Daoy (cell line): ENCODE measurements at regions not wholly inside any gene's neighbourhood (a gene's known extent, or its start where the extent isn't known, plus 50 kb on each side); places are given as distances from the start of the nearest gene placed in this dataset.
"Not testable (repeated sequence)": the region's sequence is repeated elsewhere in the genome, so short reads cannot be mapped to it uniquely, and the experiment has no call there.

ENCODE experiments used
- DNase-seq: peaks from one replicate; pipeline ENCODE4 v3.0.0-alpha.2; 2015; ENCODE audit warnings: low read depth

DNA sequence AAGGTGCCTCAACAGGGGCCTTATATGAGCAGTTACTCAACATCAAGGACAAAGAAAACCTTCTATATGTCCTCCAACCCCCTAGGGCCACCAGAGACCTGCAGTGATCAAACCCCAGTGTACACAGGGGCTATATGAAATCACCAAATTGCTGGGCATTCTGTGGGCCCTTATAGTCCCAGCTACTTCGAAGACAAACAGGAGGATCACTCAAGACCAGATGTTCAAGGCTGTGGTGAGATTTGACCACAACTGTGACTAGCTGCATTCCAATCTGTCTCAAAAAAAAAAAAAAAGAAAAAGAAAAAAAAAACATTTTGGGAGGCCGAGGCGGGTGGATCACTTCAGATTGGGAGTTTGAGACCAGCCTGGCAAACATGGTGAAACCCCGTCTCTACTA lies 51.0 kb upstream of the PRB2 start:
- no peak for DNase-seq

DNA sequence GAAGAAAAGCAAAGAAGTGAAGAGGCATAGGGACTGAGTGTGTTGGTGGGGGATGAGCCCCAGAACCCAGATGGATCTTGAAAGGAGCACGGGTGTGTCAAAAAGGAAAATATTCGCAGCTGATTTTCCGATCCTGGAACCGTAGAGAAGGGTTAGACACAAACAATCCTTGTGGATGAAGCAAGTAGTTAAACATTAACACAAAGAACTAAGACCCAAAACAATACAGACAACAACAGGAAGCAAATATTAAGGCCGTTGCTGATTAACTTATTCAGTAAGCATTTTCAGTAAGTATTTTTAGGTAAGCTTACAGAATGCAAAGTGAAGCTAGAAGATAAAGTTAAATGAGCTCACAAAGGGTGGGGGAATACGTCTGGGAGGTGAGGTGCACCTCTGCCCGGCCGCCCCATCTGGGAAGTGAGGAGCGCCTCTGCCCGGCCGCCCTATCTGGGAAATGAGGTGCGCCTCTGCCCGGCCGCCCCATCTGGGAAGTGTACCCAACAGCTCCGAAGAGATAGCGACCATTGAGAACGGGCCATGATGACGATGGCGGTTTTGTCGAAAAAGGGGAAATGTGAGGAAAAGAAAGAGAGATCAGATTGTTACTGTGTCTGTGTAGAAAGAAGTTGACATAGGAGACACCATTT lies 62.8 kb upstream of the PRB2 start:
- DNase-seq: no peak

DNA sequence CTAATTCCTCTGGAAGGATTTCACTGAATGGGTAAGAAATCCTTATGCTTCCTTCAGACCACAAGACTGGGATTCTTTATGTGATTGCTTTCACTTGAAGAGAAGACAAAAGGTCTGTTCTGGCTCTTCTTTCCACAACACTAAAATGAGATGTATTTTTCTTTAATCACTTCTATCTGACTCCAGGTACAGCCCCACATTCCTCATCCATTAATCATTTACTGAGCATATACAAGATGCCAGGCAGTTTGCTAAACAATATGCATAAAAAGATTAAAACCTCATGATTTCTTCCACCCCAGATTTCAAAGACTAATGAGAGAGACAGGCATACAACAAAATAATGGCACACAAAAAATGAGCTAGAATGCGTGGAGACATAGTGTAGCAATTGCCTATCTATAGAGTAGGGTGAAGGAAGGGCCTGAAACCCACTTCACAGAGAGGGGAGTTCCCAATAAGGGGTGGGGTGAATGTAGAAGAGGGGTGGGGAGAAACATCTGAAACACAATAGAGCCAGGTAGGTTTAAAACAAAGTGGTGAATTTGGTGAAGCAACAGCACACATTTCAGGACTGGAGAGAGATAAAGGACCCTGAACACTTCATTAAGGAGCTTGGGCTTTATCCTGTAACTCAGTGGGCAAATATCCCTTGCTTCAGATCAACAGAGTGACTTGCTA lies 65.1 kb upstream of the PRB2 start:
- no peak for DNase-seq

DNA sequence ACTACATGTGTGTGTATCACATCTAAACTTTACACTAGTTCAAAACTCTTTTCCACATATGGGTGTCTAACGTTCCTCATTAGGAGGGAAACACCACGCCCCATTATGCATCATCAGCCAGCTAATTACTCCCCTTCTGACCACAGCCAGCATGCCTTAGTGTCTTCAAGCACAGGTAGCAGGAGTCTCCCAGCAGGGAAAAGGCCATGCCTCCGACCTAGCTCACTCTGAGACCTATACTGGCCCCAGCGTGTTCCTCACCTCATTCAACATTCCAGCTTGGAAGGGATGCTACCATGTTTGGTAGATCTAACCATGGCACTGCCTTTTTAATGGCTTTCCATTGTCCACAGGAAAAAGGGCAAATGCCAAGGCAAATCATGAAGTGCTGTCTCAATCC lies 66.1 kb upstream of the PRB2 start:
- DNase-seq: no peak

DNA sequence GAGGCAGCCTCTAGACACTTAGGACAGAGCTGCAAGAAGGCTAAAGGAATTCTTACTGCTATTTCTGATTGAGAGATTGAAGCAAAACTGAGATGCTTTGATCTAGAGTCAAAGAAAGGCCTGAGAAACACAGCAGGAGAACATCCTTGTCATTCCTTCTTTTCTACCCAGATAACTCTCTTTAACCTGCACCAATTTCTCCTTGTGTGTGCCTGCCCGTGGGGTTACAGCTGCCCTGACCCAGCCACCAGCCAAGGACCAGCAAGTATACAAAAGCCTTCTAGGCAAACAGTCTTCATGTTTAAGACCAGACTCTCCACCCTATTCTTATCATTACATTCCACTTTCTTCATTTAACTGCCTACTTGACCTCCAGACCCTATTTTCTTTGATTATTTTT lies 81.7 kb upstream of the PRB2 start:
- DNase-seq: no peak

DNA sequence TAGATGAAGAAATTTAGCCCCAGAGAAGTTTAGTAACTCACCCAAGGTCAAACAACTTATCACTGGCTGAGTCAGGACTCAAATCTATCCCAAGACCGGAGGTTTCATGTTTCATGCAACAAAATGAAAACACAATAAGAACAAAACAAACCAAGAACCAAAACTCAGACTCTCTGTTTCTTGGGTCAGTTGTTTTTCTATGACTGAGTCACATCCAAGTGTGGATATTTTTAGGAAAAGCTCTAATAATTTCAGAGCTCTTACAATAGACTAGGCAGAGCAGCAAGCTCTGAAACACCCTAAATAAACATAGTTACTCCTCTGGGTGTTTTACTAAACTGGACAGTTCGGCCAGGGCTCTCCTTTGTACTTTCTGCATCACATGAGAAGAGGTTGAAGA lies 87.6 kb upstream of the PRB2 start:
- DNase-seq: peak; percentile 6

DNA sequence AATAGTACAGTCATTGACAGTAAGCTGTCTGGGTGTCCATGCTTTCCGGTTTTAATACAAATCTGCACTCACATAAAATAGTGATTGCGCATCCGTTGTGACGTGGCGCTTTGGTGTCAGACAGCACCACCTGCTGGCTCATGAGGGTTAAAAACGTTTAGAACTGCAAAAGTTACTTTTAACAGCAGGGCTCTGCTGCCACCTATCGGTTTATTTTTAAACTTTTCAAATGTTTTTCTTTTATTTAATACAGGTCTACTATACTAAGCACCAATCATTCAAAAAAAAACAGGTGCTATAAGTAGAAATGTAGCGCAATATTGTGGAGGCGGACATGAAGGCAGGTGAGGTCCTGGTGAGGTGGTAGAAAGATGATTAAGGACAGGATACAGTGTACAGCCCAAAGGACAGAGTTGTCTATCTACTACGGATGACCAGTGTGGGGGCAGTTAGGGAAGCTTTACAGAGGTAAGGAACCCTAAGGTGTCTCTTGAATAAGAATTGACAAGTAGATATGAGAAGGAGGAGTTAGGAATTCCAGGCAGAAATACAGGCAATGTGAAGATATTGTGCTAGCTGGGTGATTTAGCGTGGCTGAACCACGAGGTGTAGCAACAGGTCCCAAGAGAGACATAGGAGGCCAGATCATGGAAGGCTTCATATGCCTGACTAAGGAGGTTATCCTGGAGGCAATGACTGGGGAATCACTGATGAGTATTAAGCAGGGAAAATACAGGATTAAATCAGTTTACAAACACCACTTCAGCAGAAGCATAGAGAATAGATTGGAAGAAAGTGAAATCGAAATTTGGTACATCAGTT lies 91.5 kb upstream of the PRB2 start:
- DNase-seq: peak; percentile 72

DNA sequence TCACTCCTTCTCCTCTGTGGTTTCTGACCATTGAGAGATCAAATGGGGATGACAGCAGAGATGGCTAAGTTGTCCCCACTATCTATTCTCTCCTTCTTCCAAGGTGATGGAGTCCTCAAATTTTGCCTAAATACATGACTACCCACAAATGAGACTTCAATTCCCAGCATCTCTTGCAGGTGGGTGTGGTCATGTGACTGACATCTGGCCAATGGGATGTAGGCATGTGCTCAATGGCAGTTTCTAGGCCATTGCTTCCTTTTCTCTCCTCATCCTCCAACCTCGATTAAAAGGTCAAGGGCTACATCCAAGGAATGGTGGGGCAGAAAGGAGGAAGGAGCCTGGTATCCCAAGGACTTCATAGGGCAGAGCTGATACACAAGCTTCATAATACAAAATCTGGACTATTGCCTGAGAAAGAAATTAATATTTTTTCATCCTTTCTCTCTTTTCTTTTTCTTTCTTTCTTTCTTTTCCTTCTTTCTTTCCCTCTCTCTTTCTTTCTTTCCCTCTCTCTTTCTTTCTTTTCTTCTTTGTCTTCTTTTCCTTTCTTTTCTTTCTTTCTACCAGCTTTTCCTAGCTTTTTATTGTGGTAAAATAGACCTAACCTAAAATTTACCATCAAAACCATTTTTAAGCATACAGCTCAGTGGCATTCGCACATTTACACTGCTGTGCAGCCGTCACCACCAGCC lies 100.9 kb upstream of the PRB2 start:
- DNase-seq: no peak

DNA sequence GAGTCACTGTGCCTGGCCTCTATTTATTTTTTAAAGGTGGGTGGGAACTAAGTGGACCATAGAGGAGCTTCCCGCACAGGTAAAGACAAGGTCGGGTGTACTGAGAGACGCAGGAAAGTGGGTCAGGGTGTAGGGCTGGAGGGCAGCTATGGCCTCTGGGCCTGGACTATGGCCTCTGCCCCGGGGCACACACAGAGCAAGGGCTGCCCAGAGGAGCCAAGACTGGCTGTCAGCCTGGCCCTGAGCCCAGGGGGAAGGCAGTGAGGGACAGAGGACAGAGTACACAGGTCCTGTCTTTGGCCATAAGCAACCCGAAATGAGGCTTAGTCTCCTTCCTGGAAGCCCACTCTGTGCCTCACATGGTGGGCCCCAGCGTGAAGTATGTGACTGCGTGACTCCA lies 102.1 kb upstream of the PRB2 start:
- no peak for DNase-seq

DNA sequence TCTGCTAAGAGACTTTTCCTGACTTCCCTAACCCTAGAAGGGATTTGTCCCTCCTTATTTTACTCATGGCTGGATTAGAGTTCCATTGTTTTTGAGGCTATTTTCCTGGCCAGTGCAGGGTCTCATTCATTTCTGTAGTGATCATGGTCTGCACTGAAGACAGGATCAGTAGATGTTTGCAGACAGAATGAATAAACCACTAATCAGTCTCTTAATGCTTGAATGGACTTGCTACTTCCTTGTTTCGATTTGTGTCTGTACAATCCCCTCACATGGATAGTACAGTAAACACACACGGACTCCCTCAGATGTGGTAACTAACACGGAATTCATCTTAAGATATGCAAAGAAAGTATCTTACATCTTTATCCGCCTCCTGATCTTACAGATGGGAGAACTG lies 102.6 kb upstream of the PRB2 start:
- DNase-seq: no peak

DNA sequence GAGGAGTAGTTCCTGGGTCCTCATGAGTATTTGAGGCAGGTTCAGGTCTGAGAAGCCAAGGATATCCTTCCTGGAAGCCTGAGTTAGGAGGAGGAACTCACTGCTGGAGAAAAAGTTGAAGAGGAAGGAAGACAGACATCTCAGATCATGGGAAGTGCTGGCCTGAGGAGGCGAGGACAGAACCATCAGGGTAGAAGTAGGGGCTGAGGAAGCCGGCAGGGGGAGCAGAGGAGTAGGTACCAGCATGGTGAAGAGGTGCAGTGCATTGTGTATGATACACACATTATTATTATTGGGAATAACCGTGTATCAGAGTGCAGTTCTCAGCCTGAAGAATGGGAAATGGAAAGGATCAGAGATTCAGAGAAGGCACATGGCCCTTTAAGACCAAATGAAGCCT lies 103.2 kb upstream of the PRB2 start:
- DNase-seq: not testable (repeated sequence)

DNA sequence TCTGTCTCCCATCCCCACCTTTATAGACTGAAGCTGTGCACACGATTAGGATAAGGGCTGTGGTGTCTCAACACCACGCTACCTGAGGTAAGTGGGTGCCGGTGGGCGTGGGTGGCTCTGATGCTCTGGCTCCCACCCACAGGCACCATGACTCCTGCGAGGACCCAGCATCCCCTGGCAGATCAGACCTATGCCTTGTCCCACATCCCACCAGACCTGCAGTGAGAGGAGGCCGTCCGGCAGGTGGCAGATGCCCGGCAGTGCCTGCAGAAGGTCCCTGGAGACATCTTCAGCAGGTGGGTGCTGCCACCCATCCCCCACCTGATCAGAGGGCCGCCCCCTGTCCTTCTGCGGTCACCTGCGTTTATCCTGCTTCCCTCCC lies 104.4 kb upstream of the PRB2 start:
- no peak for DNase-seq

DNA sequence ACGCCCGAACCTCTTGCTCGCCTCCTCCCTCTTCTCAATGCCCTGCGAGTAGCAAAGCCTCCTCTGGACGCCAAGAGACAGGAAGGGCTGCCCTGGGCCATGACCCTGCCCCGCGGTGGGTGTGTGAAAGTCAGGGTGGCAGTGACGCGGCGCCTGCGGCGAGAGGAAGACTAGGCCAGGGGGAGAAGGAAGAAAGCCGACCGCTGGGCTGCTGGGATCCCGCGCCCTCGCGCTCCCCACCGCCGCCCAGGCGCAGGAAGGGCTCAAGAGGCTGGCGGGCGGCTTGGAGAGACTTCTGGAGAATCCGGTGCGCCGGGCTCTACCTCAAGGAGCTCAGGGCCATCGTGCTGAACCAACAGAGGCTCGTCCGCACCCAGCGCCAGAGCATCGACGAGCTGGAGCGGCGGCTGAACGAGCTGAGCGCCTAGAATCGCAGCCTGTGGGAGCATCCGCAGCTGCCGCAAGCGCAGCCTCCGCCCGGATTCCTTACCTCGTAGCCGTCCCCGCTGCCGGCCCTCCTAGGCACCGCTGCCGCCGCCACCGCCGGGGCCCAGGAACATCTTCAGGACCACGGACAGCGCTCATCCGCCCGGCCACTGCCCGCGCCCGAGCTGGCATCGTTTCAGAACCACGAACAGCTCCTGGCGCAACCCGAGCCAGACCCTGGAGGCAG lies 105.0 kb upstream of the PRB2 start:
- peak; percentile 72 for DNase-seq

DNA sequence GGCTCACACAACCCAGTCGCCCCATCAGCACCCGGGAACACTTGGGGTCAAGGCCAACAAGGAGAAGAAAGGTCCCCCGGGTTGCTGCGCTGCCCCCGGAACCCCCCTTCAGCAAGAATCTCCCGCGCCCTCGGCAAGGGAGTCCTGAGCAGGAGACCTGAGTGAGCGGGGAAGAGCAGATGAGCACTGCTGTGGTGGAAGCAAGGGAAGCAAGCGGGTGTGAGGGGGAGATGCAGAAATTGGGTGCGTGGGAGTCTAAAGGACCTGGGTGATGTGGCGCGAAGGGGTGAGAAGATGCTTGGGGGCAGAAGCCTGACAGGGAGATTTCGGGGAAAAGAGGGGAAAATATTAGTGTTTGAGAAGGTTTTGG lies 105.5 kb upstream of the PRB2 start:
- no peak for DNase-seq

DNA sequence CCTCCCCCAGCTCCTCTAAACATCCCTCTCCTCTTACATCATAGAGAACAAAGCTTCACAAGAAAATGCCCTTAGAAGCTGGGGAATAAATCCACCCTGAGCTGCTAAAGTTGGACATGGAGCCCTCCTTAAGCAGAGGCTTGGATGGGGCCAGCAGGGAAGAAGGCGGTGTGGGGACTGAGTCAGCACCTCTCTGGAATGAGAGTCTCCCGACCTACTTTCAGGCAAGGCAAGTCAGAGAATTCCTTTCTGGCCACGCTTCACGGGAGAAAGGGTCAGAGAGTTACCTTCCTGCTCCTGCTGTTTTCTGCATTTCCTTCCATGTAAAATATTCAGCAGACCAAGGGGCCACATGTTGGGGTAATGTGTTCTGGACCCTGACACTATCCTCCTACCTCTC lies 113.3 kb upstream of the PRB2 start:
- peak; percentile 35 for DNase-seq

DNA sequence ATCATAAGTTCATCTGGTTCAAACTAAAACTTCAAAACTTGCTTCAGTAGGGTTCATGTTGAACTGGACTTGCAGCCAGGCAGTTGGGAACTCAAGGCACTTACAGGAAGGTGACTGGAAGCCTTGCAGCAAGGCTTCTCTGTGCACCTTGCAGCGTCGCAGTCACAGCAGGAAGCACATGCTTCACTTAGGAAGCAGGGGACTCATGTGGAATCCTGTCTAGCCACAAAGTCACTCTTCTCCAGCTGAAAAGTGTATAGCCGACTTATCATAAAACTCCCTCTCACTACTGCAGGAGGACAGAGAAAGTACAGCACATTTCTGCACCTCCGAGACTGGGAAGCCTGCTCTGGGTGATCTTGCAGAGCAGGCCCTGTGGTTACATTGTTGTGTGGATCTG lies 114.0 kb upstream of the PRB2 start:
- DNase-seq: no peak

DNA sequence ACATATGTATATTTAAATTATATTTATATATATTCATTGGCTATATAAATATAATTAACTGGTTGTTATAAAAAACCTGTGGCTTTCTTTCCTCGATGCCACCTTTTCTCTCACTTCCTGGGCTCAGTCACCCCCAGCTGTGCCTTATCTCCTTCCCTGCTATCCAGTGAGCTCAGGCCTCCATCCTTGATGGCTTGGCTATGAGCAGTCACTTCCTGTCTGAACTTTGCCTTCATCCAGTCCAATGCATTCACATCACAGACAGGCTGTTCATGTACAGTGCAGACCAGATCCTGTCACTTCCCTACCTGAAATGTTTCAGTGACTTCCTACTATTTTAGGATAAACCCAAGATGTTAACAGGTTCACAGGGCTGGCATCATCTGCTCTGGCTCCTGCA lies 115.3 kb upstream of the PRB2 start:
- peak; percentile 44 for DNase-seq

DNA sequence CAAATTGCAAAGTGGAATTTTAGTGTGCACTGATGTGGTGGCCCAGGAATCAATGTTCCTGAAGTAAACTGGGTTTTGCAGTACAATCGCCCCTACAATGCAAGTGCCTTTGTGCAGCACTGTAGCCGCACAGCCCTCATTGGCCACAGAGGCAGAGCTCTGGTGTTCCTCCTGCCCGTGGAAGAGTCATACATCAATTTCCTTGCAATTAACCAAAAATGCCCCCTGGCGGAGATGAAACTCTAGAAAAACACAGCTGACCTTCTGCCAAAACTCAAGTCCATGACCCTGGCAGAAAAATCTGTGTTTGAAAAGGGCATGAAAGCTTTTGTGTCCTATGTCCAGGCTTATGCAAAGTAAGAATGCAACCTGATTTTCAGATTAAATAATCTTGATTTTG lies 117.9 kb upstream of the PRB2 start:
- no peak for DNase-seq

DNA sequence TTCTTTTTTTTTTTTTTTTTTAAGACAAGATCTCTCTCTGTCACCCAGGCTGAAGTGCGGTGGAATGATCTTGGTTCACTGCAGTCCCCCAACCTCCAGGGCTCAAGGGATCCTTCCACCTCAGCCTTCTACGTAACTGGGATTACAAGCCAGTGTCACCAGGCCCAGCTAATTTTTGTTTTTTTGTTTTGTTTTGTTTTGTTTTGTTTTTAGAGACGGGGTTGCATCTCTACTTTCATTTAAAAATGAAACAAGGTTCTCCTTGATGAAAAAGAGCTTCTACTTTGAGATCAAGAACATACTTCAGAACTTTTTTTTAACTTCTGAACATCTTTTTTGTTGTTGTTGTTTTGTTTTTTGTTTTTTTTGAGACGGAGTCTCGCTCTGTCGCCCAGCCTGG lies 121.7 kb upstream of the PRB2 start:
- no peak for DNase-seq

DNA sequence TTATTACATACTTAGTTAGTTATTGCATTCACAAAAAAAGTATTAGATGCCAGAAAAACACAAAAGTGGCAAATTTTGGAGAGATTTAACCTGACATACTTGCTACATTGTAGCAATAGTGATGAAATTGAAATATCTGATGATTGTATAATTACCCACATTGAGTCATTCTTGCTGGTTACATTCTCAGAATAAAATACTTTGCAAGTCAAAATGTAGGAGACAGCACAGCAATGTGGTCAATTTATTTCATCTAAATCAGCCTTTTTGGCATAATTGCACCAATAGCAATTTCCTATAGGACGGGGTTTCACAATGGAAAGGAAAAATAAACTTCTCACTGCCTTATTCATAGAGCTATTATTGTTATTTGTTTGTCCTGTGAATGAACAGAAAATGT lies 125.0 kb upstream of the ETV6 start:
- DNase-seq: no peak

DNA sequence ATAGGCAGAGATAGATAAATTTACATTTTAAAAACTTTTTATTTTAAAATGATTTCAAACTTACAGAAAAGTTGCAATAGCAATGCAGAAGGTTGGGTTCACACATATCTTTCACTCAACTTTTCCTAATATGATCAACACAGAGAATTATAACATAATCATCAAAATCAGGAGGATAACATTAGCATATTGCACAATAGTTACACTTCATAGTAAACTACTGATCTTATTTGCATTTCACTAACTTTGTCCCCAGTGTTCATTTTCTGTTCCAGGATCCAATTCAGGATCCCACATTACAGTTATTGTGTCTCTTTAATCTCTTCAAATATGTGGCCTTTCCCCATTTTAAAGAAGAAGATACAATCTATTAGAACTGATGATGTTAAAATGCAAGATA lies 115.4 kb upstream of the ETV6 start:
- DNase-seq: no peak

DNA sequence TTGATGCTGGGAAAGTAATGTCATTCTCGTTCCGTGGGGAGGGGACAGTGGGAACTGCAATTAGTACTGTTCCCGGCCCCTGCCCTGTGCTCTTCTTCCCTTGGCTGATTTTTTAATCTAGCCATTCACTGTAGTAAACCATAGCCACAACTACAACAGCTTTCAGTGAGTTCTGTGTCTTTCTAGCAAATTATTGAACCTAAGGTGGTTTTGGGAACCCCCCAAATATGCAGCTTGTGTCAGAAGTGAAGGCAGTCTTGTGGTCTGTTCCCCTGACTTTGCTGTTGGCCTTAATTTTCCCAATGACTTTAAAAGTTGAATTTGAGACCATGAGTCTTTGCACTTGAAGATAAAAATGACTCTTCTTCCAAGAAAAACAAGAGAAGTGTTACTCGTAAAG lies 114.3 kb upstream of the ETV6 start:
- DNase-seq: no peak
